ENCODE measurements at regions not wholly inside any gene's neighbourhood (a gene's known extent, or its start where the extent isn't known, plus 50 kb on each side); places are given as distances from the start of the nearest gene placed in this dataset.
"Not testable (repeated sequence)": the region's sequence is repeated elsewhere in the genome, so short reads cannot be mapped to it uniquely, and the experiment has no call there.

- DNase-seq (ENCODE audit: low spot score): no peak
Observed at GRCh38 chr12:131362291-131363211, 348.3 kb upstream of the SFSWAP start.

GRCh38 chr12:131363393-131363792 lies 347.5 kb upstream of the SFSWAP start:
- no peak for DNase-seq (ENCODE audit: low spot score)

GRCh38 chr12:131363841-131364495 lies 346.9 kb upstream of the SFSWAP start:
- no peak for DNase-seq (ENCODE audit: low spot score)

GRCh38 chr12:131364903-131365820 lies 345.7 kb upstream of the SFSWAP start:
- no peak for DNase-seq (ENCODE audit: low spot score)

- DNase-seq (ENCODE audit: low spot score): no peak
Observed at GRCh38 chr12:131365821-131366260, 345.0 kb upstream of the SFSWAP start.

GRCh38 chr12:131366261-131366871 lies 344.5 kb upstream of the SFSWAP start:
- DNase-seq (ENCODE audit: low spot score): no peak

- not testable (repeated sequence) for DNase-seq (ENCODE audit: low spot score)
Observed at GRCh38 chr12:131367067-131367982, 343.6 kb upstream of the SFSWAP start.

- DNase-seq (ENCODE audit: low spot score): no peak
Observed at GRCh38 chr12:131367983-131368667, 342.8 kb upstream of the SFSWAP start.

- DNase-seq (ENCODE audit: low spot score): no peak
Observed at GRCh38 chr12:131368668-131369071, 342.2 kb upstream of the SFSWAP start.

GRCh38 chr12:131369094-131369845 lies 341.6 kb upstream of the SFSWAP start:
- DNase-seq (ENCODE audit: low spot score): no peak

- no peak for DNase-seq (ENCODE audit: low spot score)
Observed at GRCh38 chr12:131370321-131370720, 340.6 kb upstream of the SFSWAP start.

- no peak for DNase-seq (ENCODE audit: low spot score)
Observed at GRCh38 chr12:131370791-131371347, 340.0 kb upstream of the SFSWAP start.

GRCh38 chr12:131371401-131372170 lies 339.3 kb upstream of the SFSWAP start:
- no peak for DNase-seq (ENCODE audit: low spot score)

- DNase-seq (ENCODE audit: low spot score): no peak
Observed at GRCh38 chr12:131372171-131372475, 338.8 kb upstream of the SFSWAP start.

- no peak for DNase-seq (ENCODE audit: low spot score)
Observed at GRCh38 chr12:131372706-131373195, 338.1 kb upstream of the SFSWAP start.

GRCh38 chr12:131375261-131375971 lies 335.5 kb upstream of the SFSWAP start:
- DNase-seq (ENCODE audit: low spot score): no peak

- DNase-seq (ENCODE audit: low spot score): no peak
Observed at GRCh38 chr12:131375972-131376345, 334.9 kb upstream of the SFSWAP start.
